H1 (cell line): ENCODE measurements at regions not wholly inside any gene's neighbourhood (a gene's known extent, or its start where the extent isn't known, plus 50 kb on each side); places are given as distances from the start of the nearest gene placed in this dataset.

Experiments used
- CEBPB ChIP-seq: IDR thresholded peaks from 2 replicates; pipeline ENCODE4 v1.6.1; 2012; ENCODE audit warnings: low read depth, low read length
- CHD1 ChIP-seq: IDR thresholded peaks from 2 replicates; pipeline ENCODE4 v1.6.1; 2012; ENCODE audit warnings: low read depth, low read length, improper control_type of control experiment
- CHD7 ChIP-seq: fragments of 300-600 bp; sonication (generic); IDR thresholded peaks from 2 replicates; pipeline ENCODE4 v1.7.1; 2012; ENCODE audit warnings: low read length, moderate library complexity, mild to moderate bottlenecking, inconsistent platforms; ENCODE audit not compliant: insufficient replicate concordance
- CREB1 ChIP-seq: IDR thresholded peaks from 2 replicates; pipeline ENCODE4 v1.6.1; 2012; ENCODE audit warnings: inconsistent platforms
- POLR2AphosphoS5 ChIP-seq: IDR thresholded peaks from 2 replicates; pipeline ENCODE4 v1.6.1; 2011; ENCODE audit warnings: low read depth, low read length
- SP4 ChIP-seq: IDR thresholded peaks from 2 replicates; pipeline ENCODE4 v1.6.1; 2012; ENCODE audit warnings: low read length, inconsistent platforms
- TAF1 ChIP-seq: IDR thresholded peaks from 2 replicates; pipeline ENCODE4 v1.6.1; 2011; ENCODE audit warnings: mild to moderate bottlenecking, low read depth, low read length
- TCF12 ChIP-seq: IDR thresholded peaks from 2 replicates; pipeline ENCODE4 v1.6.1; 2011; ENCODE audit warnings: low read depth, mild to moderate bottlenecking, low read length
- USF2 ChIP-seq: IDR thresholded peaks from 2 replicates; pipeline ENCODE4 v1.6.1; 2011; ENCODE audit warnings: low read length, improper control_type of control experiment

- no peak for TF ChIP-seq CHD7
- TF ChIP-seq CHD1, result no peak
- TF ChIP-seq CREB1, result no peak
- TF ChIP-seq SP4, result no peak
- no peak for TF ChIP-seq TCF12
- TF ChIP-seq CEBPB, result no peak
- TF ChIP-seq USF2, result no peak
- no peak for TF ChIP-seq TAF1
- no peak for TF ChIP-seq POLR2AphosphoS5
These were observed 458.4 kb downstream of the SLITRK1 start (continued) for GRCh38 chr13:83423861-83424260.
